H9 (cell line): ENCODE measurements at regions not wholly inside any gene's neighbourhood (a gene's known extent, or its start where the extent isn't known, plus 50 kb on each side); places are given as distances from the start of the nearest gene placed in this dataset.

Source experiments
- DNase-seq: peaks from one replicate; pipeline ENCODE4 v3.0.0-alpha.2; 2017
- H2AFZ ChIP-seq: one replicate; pipeline ENCODE4 v1.6.1; 2013; ENCODE audit warnings: mild to moderate bottlenecking, low read length, control low read depth, moderate library complexity
- H2AK5ac ChIP-seq: 2 replicates; pipeline ENCODE4 v1.6.1; 2013; ENCODE audit warnings: low read length, control low read depth, mixed read lengths; ENCODE audit not compliant: insufficient read length
- H2BK120ac ChIP-seq: one replicate; pipeline ENCODE4 v1.6.1; 2013; ENCODE audit warnings: low read depth, mild to moderate bottlenecking, low read length, control low read depth, inconsistent platforms; ENCODE audit not compliant: poor library complexity, severe bottlenecking
- H2BK12ac ChIP-seq: 2 replicates; pipeline ENCODE4 v1.6.1; 2013; ENCODE audit warnings: low read length, control low read depth, mixed read lengths, low read depth; ENCODE audit not compliant: insufficient read length
- H2BK15ac ChIP-seq: 2 replicates; pipeline ENCODE4 v1.6.1; 2013; ENCODE audit warnings: low read depth, low read length, control low read depth
- H2BK20ac ChIP-seq: one replicate; pipeline ENCODE4 v1.6.1; 2013; ENCODE audit warnings: low read depth, mild to moderate bottlenecking, low read length, control low read depth, inconsistent platforms; ENCODE audit not compliant: poor library complexity, severe bottlenecking
- H2BK5ac ChIP-seq: 2 replicates; pipeline ENCODE4 v1.6.1; 2013; ENCODE audit warnings: low read length, control low read depth, mixed read lengths; ENCODE audit not compliant: insufficient read length
- H3K14ac ChIP-seq: 2 replicates; pipeline ENCODE4 v1.6.1; 2013; ENCODE audit warnings: low read length, control low read depth; ENCODE audit not compliant: insufficient read depth
- H3K18ac ChIP-seq: 2 replicates; pipeline ENCODE4 v1.6.1; 2013; ENCODE audit warnings: low read depth, mild to moderate bottlenecking, mixed read lengths, low read length, control low read depth; ENCODE audit not compliant: insufficient read length
- H3K23ac ChIP-seq: 2 replicates; pipeline ENCODE4 v1.6.1; 2013; ENCODE audit warnings: low read length, control low read depth, mixed read lengths, low read depth; ENCODE audit not compliant: insufficient read length
- H3K23me2 ChIP-seq: 2 replicates; pipeline ENCODE4 v1.6.1; 2013; ENCODE audit warnings: low read depth, mild to moderate bottlenecking, mixed read lengths, low read length, control low read depth; ENCODE audit not compliant: insufficient read length, poor library complexity, severe bottlenecking
- H3K27ac ChIP-seq: 2 replicates; pipeline ENCODE4 v1.5.1; 2013; ENCODE audit warnings: low read length, control low read depth, mixed read lengths, low read depth; ENCODE audit not compliant: insufficient read length
- H3K27me3 ChIP-seq: 2 replicates; pipeline ENCODE4 v1.6.1; 2013; ENCODE audit warnings: low read length, control low read depth, inconsistent platforms; ENCODE audit not compliant: insufficient read depth
- H3K4ac ChIP-seq: 2 replicates; pipeline ENCODE4 v1.6.1; 2013; ENCODE audit warnings: low read depth, mild to moderate bottlenecking, control low read depth, inconsistent platforms, low read length, moderate library complexity
- H3K4me1 ChIP-seq: 2 replicates; pipeline ENCODE4 v1.6.1; 2013; ENCODE audit warnings: low read length, control low read depth, inconsistent platforms; ENCODE audit not compliant: insufficient read depth
- H3K4me2 ChIP-seq: 2 replicates; pipeline ENCODE4 v1.6.1; 2013; ENCODE audit warnings: low read length, control low read depth, mixed read lengths; ENCODE audit not compliant: insufficient read length, insufficient read depth
- H3K56ac ChIP-seq: 2 replicates; pipeline ENCODE4 v1.6.1; 2013; ENCODE audit warnings: low read depth, mild to moderate bottlenecking, mixed read lengths, low read length, control low read depth; ENCODE audit not compliant: insufficient read length
- H3K79me1 ChIP-seq: 2 replicates; pipeline ENCODE4 v1.6.1; 2013; ENCODE audit warnings: low read depth, mild to moderate bottlenecking, moderate library complexity, low read length, control low read depth, inconsistent platforms; ENCODE audit not compliant: insufficient read depth, poor library complexity, severe bottlenecking
- H3K79me2 ChIP-seq: 2 replicates; pipeline ENCODE4 v1.6.1; 2013; ENCODE audit warnings: low read length, control low read depth, inconsistent platforms; ENCODE audit not compliant: insufficient read depth
- H3K9ac ChIP-seq: 2 replicates; pipeline ENCODE4 v1.6.1; 2013; ENCODE audit warnings: low read length, control low read depth, mixed read lengths; ENCODE audit not compliant: insufficient read length; ENCODE audit errors: extremely low read depth
- H3K9me3 ChIP-seq: one replicate; pipeline ENCODE4 v1.6.1; 2013; ENCODE audit warnings: low read depth, low read length, inconsistent platforms; ENCODE audit not compliant: control insufficient read depth
- H3T11ph ChIP-seq: one replicate; pipeline ENCODE4 v1.6.1; 2013; ENCODE audit warnings: mild to moderate bottlenecking, low read length, control low read depth, inconsistent platforms
- H4K20me1 ChIP-seq: one replicate; pipeline ENCODE4 v1.6.1; 2013; ENCODE audit not compliant: control insufficient read depth, insufficient read length, insufficient read depth
- H4K5ac ChIP-seq: 2 replicates; pipeline ENCODE4 v1.6.1; 2013; ENCODE audit warnings: low read depth, mild to moderate bottlenecking, mixed read lengths, low read length, control low read depth; ENCODE audit not compliant: insufficient read length
- H4K8ac ChIP-seq: replicated peaks from 2 replicates; pipeline ENCODE4 v1.6.1; 2013; ENCODE audit warnings: low read length, control low read depth, mixed read lengths, low read depth; ENCODE audit not compliant: insufficient read length
- H4K91ac ChIP-seq: 2 replicates; pipeline ENCODE4 v1.6.1; 2013; ENCODE audit warnings: low read depth, mild to moderate bottlenecking, moderate library complexity, mixed read lengths, low read length, control low read depth; ENCODE audit not compliant: insufficient read length
- H3K27ac Mint-ChIP-seq, 3 experiments: 2 replicates in 2 of 3; 3 replicates in 1 of 3; pipeline ENCODE4 v1.8.0; 2020 to 2021; ENCODE audit warnings: mixed read lengths in 3 of 3, mild to moderate bottlenecking in 1 of 3, moderate library complexity in 1 of 3
- H3K27me3 Mint-ChIP-seq: 2 replicates; pipeline ENCODE4 v1.8.0; 2021; ENCODE audit warnings: low read depth, mild to moderate bottlenecking, moderate library complexity, mixed read lengths
- H3K36me3 Mint-ChIP-seq, 3 experiments: 2 replicates in 2 of 3; 3 replicates in 1 of 3; pipeline ENCODE4 v1.8.0; 2020 to 2021; ENCODE audit warnings: low read depth in 3 of 3, mixed read lengths in 3 of 3; ENCODE audit not compliant: insufficient read depth in 1 of 3
- H3K4me1 Mint-ChIP-seq, 2 experiments: 2 replicates each; pipeline ENCODE4 v1.8.0; 2020; ENCODE audit warnings: mixed read lengths in 2 of 2
- H3K4me3 Mint-ChIP-seq, 2 experiments: 2 replicates in 1 of 2; 3 replicates in 1 of 2; pipeline ENCODE4 v1.8.0; 2020 to 2021; ENCODE audit warnings: mild to moderate bottlenecking in 2 of 2, mixed read lengths in 2 of 2, moderate library complexity in 1 of 2
- H3K9me3 Mint-ChIP-seq, 2 experiments: 2 replicates in 1 of 2; 3 replicates in 1 of 2; pipeline ENCODE4 v1.8.0; 2020; ENCODE audit warnings: mild to moderate bottlenecking in 2 of 2, mixed read lengths in 2 of 2, moderate library complexity in 1 of 2
- WGBS: extraction: QIAGEN DNeasy Blood & Tissue Kit; methylation state at CpG from one replicate; pipeline ENCODE4 v1.1.7; 2013; ENCODE audit warnings: missing lambda C conversion rate, low lambda C conversion rate, mixed read lengths; ENCODE audit not compliant: insufficient read length; ENCODE audit errors: extremely low coverage; 5-methylcytosine and 5-hydroxymethylcytosine counted together
- TF ChIP-seq, protein P1 (sequence below): fragments of 200-600 bp; sonication (generic); conservative IDR thresholded peaks from 3 replicates; pipeline ENCODE4 v1.8.0; 2021; ENCODE audit warnings: antibody characterized with exemption, mild to moderate bottlenecking

DNA sequence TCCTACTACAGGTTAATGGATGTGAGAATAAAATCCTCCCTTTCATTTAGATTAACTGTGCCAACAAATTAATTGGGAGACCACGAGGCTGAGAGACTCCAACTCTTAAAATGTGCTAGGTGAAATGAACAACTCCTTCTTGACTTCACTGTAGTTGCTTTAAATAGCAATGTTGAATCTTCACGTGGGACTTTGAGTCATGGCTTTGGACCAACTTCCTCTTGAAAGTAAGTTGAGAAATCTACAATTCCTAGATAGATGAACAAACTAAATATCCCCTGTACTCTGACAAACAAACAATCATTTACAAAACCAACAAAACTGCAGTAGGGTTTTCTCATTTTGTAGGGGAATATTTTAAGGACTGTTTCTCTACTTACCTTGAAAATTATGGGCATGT is 291.9 kb upstream of the SPRED2 start:
- Histone ChIP-seq H3K18ac (no peak overlapping the region), H3K79me1 (no peaks in the 10 kb centered on the region), H3K9ac (no peak overlapping the region), H3K23me2 (no peaks in the 10 kb centered on the region), H4K91ac (no peak overlapping the region), H2BK12ac (no peak overlapping the region), H2BK120ac (no peak overlapping the region), H2AK5ac (no peak overlapping the region), H4K5ac (no peak overlapping the region), H3K4me1 (no peaks in the 10 kb centered on the region), H2BK5ac (no peak overlapping the region), H3T11ph (no peak overlapping the region), H4K20me1 (no peaks in the 10 kb centered on the region), H3K9me3 (no peaks in the 10 kb centered on the region), H3K23ac (no peak overlapping the region), H2AFZ (no peak overlapping the region), H3K27ac (no peak overlapping the region), H3K27me3 (no peaks in the 10 kb centered on the region), H3K4ac (no peak overlapping the region), H3K4me2 (no peak overlapping the region), H3K14ac (no peak overlapping the region), H3K79me2 (no peaks in the 10 kb centered on the region), H4K8ac (no peak overlapping the region), H3K56ac (no peak overlapping the region), H2BK20ac (no peak overlapping the region), H2BK15ac (no peak overlapping the region)
- Mint-ChIP-seq H3K27ac (no peak overlapping the region), H3K27me3 (peaks cover 2% of the 10 kb centered on the region; the same call in 1 of the 2 replicates), H3K9me3 (peaks cover 4 to 8% of the 10 kb centered on the region in 2 experiments; a peak in 3 of 5 replicates), H3K4me3 (no peak overlapping the region), H3K36me3 (peaks cover 0 to 7% (median 3%) of the 10 kb centered on the region in 3 experiments; a peak in 5 of 7 replicates), H3K4me1 (peaks cover 9 to 11% of the 10 kb centered on the region in 2 experiments)
- no CpG with 5 or more reads among the region's 2 CpGs for WGBS
- no peak for DNase-seq
- TF ChIP-seq, protein P1, sequence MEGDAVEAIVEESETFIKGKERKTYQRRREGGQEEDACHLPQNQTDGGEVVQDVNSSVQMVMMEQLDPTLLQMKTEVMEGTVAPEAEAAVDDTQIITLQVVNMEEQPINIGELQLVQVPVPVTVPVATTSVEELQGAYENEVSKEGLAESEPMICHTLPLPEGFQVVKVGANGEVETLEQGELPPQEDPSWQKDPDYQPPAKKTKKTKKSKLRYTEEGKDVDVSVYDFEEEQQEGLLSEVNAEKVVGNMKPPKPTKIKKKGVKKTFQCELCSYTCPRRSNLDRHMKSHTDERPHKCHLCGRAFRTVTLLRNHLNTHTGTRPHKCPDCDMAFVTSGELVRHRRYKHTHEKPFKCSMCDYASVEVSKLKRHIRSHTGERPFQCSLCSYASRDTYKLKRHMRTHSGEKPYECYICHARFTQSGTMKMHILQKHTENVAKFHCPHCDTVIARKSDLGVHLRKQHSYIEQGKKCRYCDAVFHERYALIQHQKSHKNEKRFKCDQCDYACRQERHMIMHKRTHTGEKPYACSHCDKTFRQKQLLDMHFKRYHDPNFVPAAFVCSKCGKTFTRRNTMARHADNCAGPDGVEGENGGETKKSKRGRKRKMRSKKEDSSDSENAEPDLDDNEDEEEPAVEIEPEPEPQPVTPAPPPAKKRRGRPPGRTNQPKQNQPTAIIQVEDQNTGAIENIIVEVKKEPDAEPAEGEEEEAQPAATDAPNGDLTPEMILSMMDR = no peak
